ENCODE measurements at regions not wholly inside any gene's neighbourhood (a gene's known extent, or its start where the extent isn't known, plus 50 kb on each side); places are given as distances from the start of the nearest gene placed in this dataset.

- no peak for DNase-seq
Measured at GRCh38 chr16:86893506-86893905, 315.2 kb downstream of the FOXL1 start.

- DNase-seq = no peak
Measured at GRCh38 chr16:86894029-86894567, 315.7 kb downstream of the FOXL1 start.

GRCh38 chr16:86894925-86895324, 316.6 kb downstream of the FOXL1 start:
- DNase-seq = no peak

GRCh38 chr16:86895606-86896005, 317.3 kb downstream of the FOXL1 start:
- no peak for DNase-seq

GRCh38 chr16:86896976-86897375, 318.6 kb downstream of the FOXL1 start:
- no peak for DNase-seq

GRCh38 chr16:86897486-86897885, 319.1 kb downstream of the FOXL1 start:
- DNase-seq = no peak

- DNase-seq = no peak
Measured at GRCh38 chr16:86898386-86898785, 320.0 kb downstream of the FOXL1 start.

- DNase-seq = no peak
Measured at GRCh38 chr16:86899151-86899550, 320.8 kb downstream of the FOXL1 start.

GRCh38 chr16:86899757-86900156, 321.4 kb downstream of the FOXL1 start:
- DNase-seq = no peak

- no peak for DNase-seq
Measured at GRCh38 chr16:86901483-86901882, 323.1 kb downstream of the FOXL1 start.

GRCh38 chr16:86902656-86903001, 324.3 kb downstream of the FOXL1 start:
- no peak for DNase-seq

GRCh38 chr16:86903068-86903467, 324.7 kb downstream of the FOXL1 start:
- DNase-seq = no peak

- DNase-seq = no peak
Measured at GRCh38 chr16:86905302-86905701, 327.0 kb downstream of the FOXL1 start.

GRCh38 chr16:86906623-86907022, 328.3 kb downstream of the FOXL1 start:
- DNase-seq = no peak

GRCh38 chr16:86909359-86910160, 331.2 kb downstream of the FOXL1 start:
- DNase-seq = no peak

GRCh38 chr16:86910161-86910769, 331.9 kb downstream of the FOXL1 start:
- no peak for DNase-seq

- no peak for DNase-seq
Measured at GRCh38 chr16:86911437-86911958, 333.1 kb downstream of the FOXL1 start.

GRCh38 chr16:86913886-86914285, 335.5 kb downstream of the FOXL1 start:
- DNase-seq = no peak

- no peak for DNase-seq
Measured at GRCh38 chr16:86914876-86915717, 336.7 kb downstream of the FOXL1 start.

GRCh38 chr16:86917471-86918365, 339.4 kb downstream of the FOXL1 start:
- no peak for DNase-seq

- DNase-seq = no peak
Measured at GRCh38 chr16:86918637-86919036, 340.3 kb downstream of the FOXL1 start.

- no peak for DNase-seq
Measured at GRCh38 chr16:86919078-86919477, 340.7 kb downstream of the FOXL1 start.

Data from activated CD8-positive, alpha-beta memory T cell treated with anti-CD3 and anti-CD28 coated beads, Interleukin-2, amount 50 U/mL, for 4 hours (primary cell).